ENCODE measurements at regions not wholly inside any gene's neighbourhood (a gene's known extent, or its start where the extent isn't known, plus 50 kb on each side); places are given as distances from the start of the nearest gene placed in this dataset.

- DNase-seq (ENCODE audit: low spot score), result no peak
- Histone ChIP-seq H3K9me3 (no peaks in the 10 kb centered on the region), H3K27me3 (replicated peaks; ENCODE audit: insufficient read depth) (no peaks in the 10 kb centered on the region), H3K4me3 (no peak overlapping the region), H3K36me3 (no peaks in the 10 kb centered on the region), H3K27ac (no peak overlapping the region), H3K4me1 (ENCODE audit: control insufficient read depth in 1 of 2, low read depth in 2 of 2) (no peaks in the 10 kb centered on the region)
- ATAC-seq (ENCODE audit: insufficient number of reproducible peaks, low FRiP score, low read depth), result no peak
- TF ChIP-seq CTCF (IDR thresholded peaks at IDR 0.05), result no peak
Measured at GRCh38 chr2:51511002-51511401, 479.1 kb upstream of the NRXN1 start.

- H3K9me3 ChIP-seq, result no peaks in the 10 kb centered on the region
- TF ChIP-seq CTCF (IDR thresholded peaks at IDR 0.05), result no peak
- no peak for ATAC-seq (ENCODE audit: insufficient number of reproducible peaks, low FRiP score, low read depth)
Measured at GRCh38 chr2:51510303-51510702, 478.4 kb upstream of the NRXN1 start.

GRCh38 chr2:51505533-51505932 lies 473.6 kb upstream of the NRXN1 start:
- TF ChIP-seq CTCF (IDR thresholded peaks at IDR 0.05), result no peak
- H3K27ac ChIP-seq, result no peak overlapping the region
- no peak overlapping the region for H3K4me3 ChIP-seq
- no peaks in the 10 kb centered on the region for H3K4me1 ChIP-seq (ENCODE audit: control insufficient read depth in 1 of 2, low read depth in 2 of 2)
- DNase-seq (ENCODE audit: low spot score) (no peak), ATAC-seq (ENCODE audit: insufficient number of reproducible peaks, low FRiP score, low read depth) (no peak)
- H3K36me3 ChIP-seq, result no peaks in the 10 kb centered on the region
- no peaks in the 10 kb centered on the region for H3K9me3 ChIP-seq
- no peaks in the 10 kb centered on the region for H3K27me3 ChIP-seq (replicated peaks; ENCODE audit: insufficient read depth)

More at GRCh38 chr2:51510303-51510702, 478.4 kb upstream of the NRXN1 start:
- H3K4me3 ChIP-seq, result no peak overlapping the region
- H3K36me3 ChIP-seq, result no peaks in the 10 kb centered on the region
- H3K27me3 ChIP-seq (replicated peaks; ENCODE audit: insufficient read depth), result no peaks in the 10 kb centered on the region
- no peak for DNase-seq (ENCODE audit: low spot score)
- no peak overlapping the region for H3K27ac ChIP-seq
- H3K4me1 ChIP-seq (ENCODE audit: control insufficient read depth in 1 of 2, low read depth in 2 of 2), result no peaks in the 10 kb centered on the region

- Histone ChIP-seq H3K27me3 (replicated peaks; ENCODE audit: insufficient read depth) (no peaks in the 10 kb centered on the region), H3K36me3 (no peaks in the 10 kb centered on the region), H3K4me1 (ENCODE audit: control insufficient read depth in 1 of 2, low read depth in 2 of 2) (no peaks in the 10 kb centered on the region), H3K4me3 (no peak overlapping the region), H3K27ac (no peak overlapping the region), H3K9me3 (no peaks in the 10 kb centered on the region)
- DNase-seq (ENCODE audit: low spot score), result no peak
- no peak for TF ChIP-seq CTCF (IDR thresholded peaks at IDR 0.05)
- no peak for ATAC-seq (ENCODE audit: insufficient number of reproducible peaks, low FRiP score, low read depth)
Measured at GRCh38 chr2:51490576-51491234, 458.8 kb upstream of the NRXN1 start.

GRCh38 chr2:51484605-51485004 lies 452.7 kb upstream of the NRXN1 start:
- ATAC-seq (ENCODE audit: insufficient number of reproducible peaks, low FRiP score, low read depth), result no peak
- Histone ChIP-seq H3K27me3 (replicated peaks; ENCODE audit: insufficient read depth) (no peaks in the 10 kb centered on the region), H3K9me3 (no peaks in the 10 kb centered on the region), H3K4me3 (no peak overlapping the region), H3K27ac (no peak overlapping the region), H3K4me1 (ENCODE audit: control insufficient read depth in 1 of 2, low read depth in 2 of 2) (no peaks in the 10 kb centered on the region), H3K36me3 (no peaks in the 10 kb centered on the region)
- no peak for TF ChIP-seq CTCF (IDR thresholded peaks at IDR 0.05)
- no peak for DNase-seq (ENCODE audit: low spot score)

Measured in thoracic aorta (tissue), 2 donors.